ENCODE measurements at regions not wholly inside any gene's neighbourhood (a gene's known extent, or its start where the extent isn't known, plus 50 kb on each side); places are given as distances from the start of the nearest gene placed in this dataset.
A peak's percentile ranks its signal among the peaks of the same experiment; 100 is the strongest.

GRCh38 chr3:148254402-148254801, 443.3 kb upstream of the AGTR1 start:
- no peak overlapping the region for H3K27ac ChIP-seq (replicated peaks in 1 of 4)
- no peaks in the 10 kb centered on the region for H3K4me1 ChIP-seq
- DNase-seq (ENCODE audit: extremely low spot score): peak; percentile 12
- no peaks in the 10 kb centered on the region for H3K27me3 ChIP-seq
- TF ChIP-seq EP300 (IDR thresholded peaks at IDR 0.05) (no peak), POLR2AphosphoS5 (IDR thresholded peaks at IDR 0.05) (no peak), POLR2A (IDR thresholded peaks at IDR 0.05; ENCODE audit: low read depth) (no peak), CTCF (IDR thresholded peaks at IDR 0.05) (no peak)
- 81% methylated on average over 2 of the region's 2 CpGs for WGBS
- intact Hi-C loops (cut with DNase I): no loop called here
- H3K9me3 ChIP-seq: no peaks in the 10 kb centered on the region
- no peak overlapping the region for H3K4me3 ChIP-seq
- no peaks in the 10 kb centered on the region for H3K36me3 ChIP-seq

GRCh38 chr3:148255981-148256969, 441.4 kb upstream of the AGTR1 start:
- H3K9me3 ChIP-seq: no peaks in the 10 kb centered on the region
- no peaks in the 10 kb centered on the region for H3K36me3 ChIP-seq
- 80% methylated on average over 6 of the region's 6 CpGs for WGBS
- H3K4me3 ChIP-seq: no peak overlapping the region
- TF ChIP-seq POLR2A (IDR thresholded peaks at IDR 0.05; ENCODE audit: low read depth): no peak
- no peak for TF ChIP-seq CTCF (IDR thresholded peaks at IDR 0.05)
- TF ChIP-seq POLR2AphosphoS5 (IDR thresholded peaks at IDR 0.05): no peak
- no peak for TF ChIP-seq EP300 (IDR thresholded peaks at IDR 0.05)
- no peaks in the 10 kb centered on the region for H3K4me1 ChIP-seq
- no peaks in the 10 kb centered on the region for H3K27me3 ChIP-seq
- no peak overlapping the region for H3K27ac ChIP-seq (replicated peaks in 1 of 4)
- DNase-seq (ENCODE audit: extremely low spot score): peak; percentile 68
- intact Hi-C loops (cut with DNase I): no loop called here

GRCh38 chr3:148262980-148263379, 434.7 kb upstream of the AGTR1 start:
- TF ChIP-seq POLR2A (IDR thresholded peaks at IDR 0.05; ENCODE audit: low read depth): no peak
- TF ChIP-seq CTCF (IDR thresholded peaks at IDR 0.05): no peak
- no peak for TF ChIP-seq EP300 (IDR thresholded peaks at IDR 0.05)
- no peak for TF ChIP-seq POLR2AphosphoS5 (IDR thresholded peaks at IDR 0.05)
- H3K27me3 ChIP-seq: no peaks in the 10 kb centered on the region
- intact Hi-C loops (cut with DNase I): no loop called here
- H3K36me3 ChIP-seq: no peaks in the 10 kb centered on the region
- H3K27ac ChIP-seq (replicated peaks in 1 of 4): no peak overlapping the region
- H3K9me3 ChIP-seq: no peaks in the 10 kb centered on the region
- H3K4me3 ChIP-seq: no peak overlapping the region
- DNase-seq (ENCODE audit: extremely low spot score): no peak
- no peaks in the 10 kb centered on the region for H3K4me1 ChIP-seq

GRCh38 chr3:148265841-148266240, 431.9 kb upstream of the AGTR1 start:
- 62% methylated on average over 3 of the region's 3 CpGs for WGBS
- Histone ChIP-seq H3K27me3 (no peaks in the 10 kb centered on the region), H3K9me3 (no peaks in the 10 kb centered on the region), H3K4me1 (no peaks in the 10 kb centered on the region), H3K27ac (replicated peaks in 1 of 4) (no peak overlapping the region), H3K36me3 (no peaks in the 10 kb centered on the region), H3K4me3 (no peak overlapping the region)
- no peak for DNase-seq (ENCODE audit: extremely low spot score)
- intact Hi-C loops (cut with DNase I): no loop called here
- TF ChIP-seq CTCF (IDR thresholded peaks at IDR 0.05) (no peak), POLR2AphosphoS5 (IDR thresholded peaks at IDR 0.05) (no peak), EP300 (IDR thresholded peaks at IDR 0.05) (no peak), POLR2A (IDR thresholded peaks at IDR 0.05; ENCODE audit: low read depth) (no peak)
